ENCODE measurements at regions not wholly inside any gene's neighbourhood (a gene's known extent, or its start where the extent isn't known, plus 50 kb on each side); places are given as distances from the start of the nearest gene placed in this dataset.

DNA sequence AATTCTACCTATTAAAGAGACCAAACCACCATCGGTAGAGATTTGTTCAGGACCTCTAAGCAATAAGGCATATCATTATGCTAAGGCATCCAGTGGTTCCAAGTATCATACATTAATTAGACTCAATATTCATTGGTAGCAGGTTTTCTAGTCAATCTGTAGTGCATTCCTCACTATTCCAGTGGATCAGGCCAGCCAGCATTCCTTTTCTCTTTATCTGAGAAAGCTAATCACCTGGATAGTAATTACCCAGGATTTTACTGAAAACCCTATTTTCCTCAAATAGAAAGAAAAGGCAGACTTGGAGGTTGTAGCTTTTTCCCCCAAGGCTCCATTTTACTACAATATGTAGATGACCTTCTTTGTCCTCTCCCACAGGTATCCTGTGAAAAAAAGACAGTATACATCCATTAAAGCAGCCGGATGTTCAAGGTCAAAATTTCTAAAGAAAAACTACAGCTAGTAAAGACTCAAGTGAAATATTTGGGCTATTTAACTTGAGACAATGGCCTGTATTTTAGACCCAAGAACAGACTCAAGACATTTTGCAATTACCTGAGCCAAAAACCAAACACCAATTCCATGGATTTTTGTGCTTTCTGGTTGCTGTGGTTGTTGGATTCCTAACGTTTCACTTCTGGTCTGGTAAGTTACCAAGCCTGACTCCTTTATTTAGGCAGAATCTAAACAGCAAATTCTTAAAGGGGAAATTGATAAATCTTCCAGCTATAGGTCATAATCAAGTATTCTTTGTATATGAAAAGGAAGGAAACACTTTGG, 149.1 kb upstream of the MOCS1 start:
- ATAC-seq: no peak
- Histone ChIP-seq H3K27me3 (no peaks in the 10 kb centered on the region), H3K9me3 (no peaks in the 10 kb centered on the region), H3K27ac (no peak overlapping the region), H3K4me3 (no peak overlapping the region), H3K36me3 (no peaks in the 10 kb centered on the region), H3K4me1 (no peaks in the 10 kb centered on the region)
- TF ChIP-seq, protein P1, sequence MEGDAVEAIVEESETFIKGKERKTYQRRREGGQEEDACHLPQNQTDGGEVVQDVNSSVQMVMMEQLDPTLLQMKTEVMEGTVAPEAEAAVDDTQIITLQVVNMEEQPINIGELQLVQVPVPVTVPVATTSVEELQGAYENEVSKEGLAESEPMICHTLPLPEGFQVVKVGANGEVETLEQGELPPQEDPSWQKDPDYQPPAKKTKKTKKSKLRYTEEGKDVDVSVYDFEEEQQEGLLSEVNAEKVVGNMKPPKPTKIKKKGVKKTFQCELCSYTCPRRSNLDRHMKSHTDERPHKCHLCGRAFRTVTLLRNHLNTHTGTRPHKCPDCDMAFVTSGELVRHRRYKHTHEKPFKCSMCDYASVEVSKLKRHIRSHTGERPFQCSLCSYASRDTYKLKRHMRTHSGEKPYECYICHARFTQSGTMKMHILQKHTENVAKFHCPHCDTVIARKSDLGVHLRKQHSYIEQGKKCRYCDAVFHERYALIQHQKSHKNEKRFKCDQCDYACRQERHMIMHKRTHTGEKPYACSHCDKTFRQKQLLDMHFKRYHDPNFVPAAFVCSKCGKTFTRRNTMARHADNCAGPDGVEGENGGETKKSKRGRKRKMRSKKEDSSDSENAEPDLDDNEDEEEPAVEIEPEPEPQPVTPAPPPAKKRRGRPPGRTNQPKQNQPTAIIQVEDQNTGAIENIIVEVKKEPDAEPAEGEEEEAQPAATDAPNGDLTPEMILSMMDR (IDR thresholded peaks at IDR 0.05): no peak
- no peak for DNase-seq
- intact Hi-C loops (cut with DNase I): no loop called here

DNA sequence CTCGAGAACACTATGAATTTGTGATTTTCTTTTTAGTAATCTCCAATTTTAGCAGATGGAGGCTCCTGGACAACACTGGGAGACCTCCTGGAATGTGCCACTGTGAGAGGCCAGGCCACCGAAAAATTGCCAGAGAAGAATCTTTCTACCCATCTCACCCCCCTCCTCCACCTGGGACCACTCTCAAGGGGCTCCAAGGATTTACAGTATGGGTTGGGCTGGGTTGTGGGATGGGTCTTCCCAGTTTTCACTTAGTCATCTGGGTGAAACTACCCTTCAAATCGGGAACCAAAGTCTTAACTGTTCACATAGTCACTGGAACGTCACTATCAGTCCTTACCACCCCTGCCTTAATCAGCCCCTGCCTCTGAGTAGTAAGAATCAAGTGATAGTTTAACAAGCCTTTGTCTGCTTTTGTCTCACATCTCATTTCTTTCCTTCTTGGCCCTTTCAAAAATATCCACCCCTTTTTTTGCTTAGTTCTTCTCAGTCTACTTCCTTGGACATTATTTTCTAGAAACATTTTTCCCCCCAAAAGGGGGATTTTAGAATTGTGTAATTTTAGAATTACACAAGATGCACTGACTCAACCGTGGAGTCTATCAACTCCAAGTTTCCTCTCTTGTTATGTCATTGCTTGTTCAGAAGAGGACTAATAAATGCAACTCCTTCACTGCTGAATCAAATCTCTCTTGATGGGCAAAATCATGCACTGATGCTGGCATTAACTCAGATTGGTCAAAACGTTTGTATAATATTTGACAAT, 148.2 kb upstream of the MOCS1 start:
- H3K27ac ChIP-seq: no peak overlapping the region
- no peaks in the 10 kb centered on the region for H3K36me3 ChIP-seq
- ATAC-seq (no peak), DNase-seq (no peak)
- H3K4me1 ChIP-seq: no peaks in the 10 kb centered on the region
- H3K4me3 ChIP-seq: no peak overlapping the region
- no peaks in the 10 kb centered on the region for H3K27me3 ChIP-seq
- no peaks in the 10 kb centered on the region for H3K9me3 ChIP-seq
- intact Hi-C loops (cut with DNase I): no loop called here
- TF ChIP-seq, protein P1 (IDR thresholded peaks at IDR 0.05): no peak

DNA sequence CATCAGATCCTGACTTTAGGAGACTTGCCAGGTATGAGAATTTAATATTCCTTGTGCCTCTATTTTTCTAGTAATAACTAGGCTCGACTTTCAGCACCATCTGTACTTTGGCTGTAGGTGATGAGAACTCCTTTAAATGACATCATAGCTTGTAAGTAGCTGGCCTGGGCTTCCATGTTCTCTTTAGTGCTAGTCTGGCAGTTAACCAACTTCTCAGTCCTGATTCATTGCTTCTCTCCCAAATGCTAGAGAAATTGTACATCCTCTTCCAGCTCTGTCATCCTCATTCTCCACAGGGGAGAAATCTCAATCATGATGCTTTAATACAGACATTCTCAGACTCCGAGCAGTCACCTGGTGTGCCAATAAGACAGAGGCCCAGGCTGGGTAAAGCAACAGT, 143.5 kb upstream of the MOCS1 start:
- ATAC-seq (no peak), DNase-seq (no peak)
- Histone ChIP-seq H3K4me1 (no peaks in the 10 kb centered on the region), H3K4me3 (no peak overlapping the region), H3K36me3 (no peaks in the 10 kb centered on the region), H3K27ac (no peak overlapping the region), H3K9me3 (no peaks in the 10 kb centered on the region), H3K27me3 (no peaks in the 10 kb centered on the region)
- TF ChIP-seq, protein P1 (IDR thresholded peaks at IDR 0.05): no peak
- intact Hi-C loops (cut with DNase I): no loop called here

DNA sequence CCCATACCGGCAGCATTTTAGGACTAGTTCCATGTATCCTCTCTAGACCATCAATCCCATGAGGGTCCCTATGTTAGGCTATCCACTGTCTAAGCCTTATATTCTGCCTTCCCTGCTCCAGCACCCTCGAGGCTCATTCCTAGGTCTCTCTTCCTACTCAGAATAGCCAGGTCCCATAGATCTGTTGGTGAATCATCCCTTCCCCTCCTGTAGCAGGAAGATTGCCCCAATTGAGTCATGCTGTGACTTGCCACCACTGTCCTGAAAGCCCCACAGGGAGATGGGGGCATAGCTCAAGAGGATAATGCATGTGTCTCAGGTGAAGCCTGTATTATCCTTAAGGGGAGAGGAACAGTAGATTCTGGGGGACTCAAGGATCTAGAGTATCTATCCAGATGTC, 143.1 kb upstream of the MOCS1 start:
- no peak for ATAC-seq
- intact Hi-C loops (cut with DNase I): no loop called here
- TF ChIP-seq, protein P1 (IDR thresholded peaks at IDR 0.05): no peak
- no peak for DNase-seq
- Histone ChIP-seq H3K36me3 (no peaks in the 10 kb centered on the region), H3K27me3 (no peaks in the 10 kb centered on the region), H3K4me3 (no peak overlapping the region), H3K4me1 (no peaks in the 10 kb centered on the region), H3K27ac (no peak overlapping the region), H3K9me3 (no peaks in the 10 kb centered on the region)

DNA sequence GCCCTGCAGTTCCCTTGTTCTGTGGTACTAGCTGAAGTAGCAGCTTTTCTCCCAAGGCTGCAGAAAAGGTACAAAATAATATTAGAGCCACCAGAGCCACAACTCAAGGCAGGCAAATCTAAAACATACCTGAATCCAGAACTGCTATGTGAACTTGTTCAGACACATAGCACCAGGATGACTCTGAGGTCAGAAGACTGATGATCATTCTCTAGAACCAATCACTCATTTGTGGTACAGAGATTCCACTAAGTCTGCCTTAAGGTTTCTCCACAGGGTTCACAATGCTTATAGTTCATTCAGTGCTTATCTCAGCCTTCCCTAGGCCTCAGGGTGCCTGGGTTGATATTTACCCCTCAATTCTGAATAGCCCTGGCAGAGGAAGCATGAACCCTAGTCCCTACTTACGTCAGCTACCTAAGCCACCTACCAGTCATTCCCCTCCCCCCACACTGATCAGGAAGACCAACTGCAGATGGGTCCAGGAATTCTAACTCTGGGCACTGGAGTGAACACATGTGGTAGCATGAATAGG, 140.9 kb upstream of the MOCS1 start:
- H3K9me3 ChIP-seq: no peaks in the 10 kb centered on the region
- TF ChIP-seq, protein P1 (IDR thresholded peaks at IDR 0.05): no peak
- DNase-seq (no peak), ATAC-seq (no peak)
- H3K27ac ChIP-seq: no peak overlapping the region
- intact Hi-C loops (cut with DNase I): no loop called here
- H3K4me1 ChIP-seq: no peaks in the 10 kb centered on the region
- no peaks in the 10 kb centered on the region for H3K27me3 ChIP-seq
- H3K4me3 ChIP-seq: no peak overlapping the region
- H3K36me3 ChIP-seq: no peaks in the 10 kb centered on the region
